ENCODE measurements at regions not wholly inside any gene's neighbourhood (a gene's known extent, or its start where the extent isn't known, plus 50 kb on each side); places are given as distances from the start of the nearest gene placed in this dataset.

DNA sequence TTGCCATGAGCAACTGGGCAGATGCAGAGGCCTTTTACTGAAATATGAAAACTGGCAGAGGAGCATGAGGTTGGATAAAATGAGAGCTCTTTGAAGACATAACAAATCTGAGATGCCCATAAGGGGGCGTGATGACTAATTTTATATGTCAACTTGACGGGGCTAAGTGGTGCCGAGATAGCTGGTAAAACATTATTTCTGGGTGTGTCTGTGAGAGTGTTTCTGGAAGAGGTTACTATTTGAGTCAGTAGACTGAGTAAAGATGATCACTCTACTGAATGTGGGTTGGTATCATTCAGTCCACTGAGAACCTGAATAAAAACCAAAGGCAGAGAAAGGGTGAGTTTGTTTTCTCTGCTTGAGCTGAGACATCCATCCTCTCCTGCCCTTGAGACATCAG lies 454.2 kb downstream of the NPIPA7 start:
- TF ChIP-seq, protein P1, sequence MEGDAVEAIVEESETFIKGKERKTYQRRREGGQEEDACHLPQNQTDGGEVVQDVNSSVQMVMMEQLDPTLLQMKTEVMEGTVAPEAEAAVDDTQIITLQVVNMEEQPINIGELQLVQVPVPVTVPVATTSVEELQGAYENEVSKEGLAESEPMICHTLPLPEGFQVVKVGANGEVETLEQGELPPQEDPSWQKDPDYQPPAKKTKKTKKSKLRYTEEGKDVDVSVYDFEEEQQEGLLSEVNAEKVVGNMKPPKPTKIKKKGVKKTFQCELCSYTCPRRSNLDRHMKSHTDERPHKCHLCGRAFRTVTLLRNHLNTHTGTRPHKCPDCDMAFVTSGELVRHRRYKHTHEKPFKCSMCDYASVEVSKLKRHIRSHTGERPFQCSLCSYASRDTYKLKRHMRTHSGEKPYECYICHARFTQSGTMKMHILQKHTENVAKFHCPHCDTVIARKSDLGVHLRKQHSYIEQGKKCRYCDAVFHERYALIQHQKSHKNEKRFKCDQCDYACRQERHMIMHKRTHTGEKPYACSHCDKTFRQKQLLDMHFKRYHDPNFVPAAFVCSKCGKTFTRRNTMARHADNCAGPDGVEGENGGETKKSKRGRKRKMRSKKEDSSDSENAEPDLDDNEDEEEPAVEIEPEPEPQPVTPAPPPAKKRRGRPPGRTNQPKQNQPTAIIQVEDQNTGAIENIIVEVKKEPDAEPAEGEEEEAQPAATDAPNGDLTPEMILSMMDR (IDR thresholded peaks at IDR 0.05), result no peak
- Histone ChIP-seq H3K4me3 (no peak overlapping the region), H3K9ac (ENCODE audit: low read depth in 2 of 2, low read length in 2 of 2) (no peak overlapping the region), H3K4me1 (no peaks in the 10 kb centered on the region), H3K36me3 (no peaks in the 10 kb centered on the region), H3K27me3 (no peaks in the 10 kb centered on the region), H3K27ac (no peak overlapping the region), H3K9me3 (no peaks in the 10 kb centered on the region)
- no peak for DNase-seq
- intact Hi-C loops (cut with DNase I), result no loop called here

DNA sequence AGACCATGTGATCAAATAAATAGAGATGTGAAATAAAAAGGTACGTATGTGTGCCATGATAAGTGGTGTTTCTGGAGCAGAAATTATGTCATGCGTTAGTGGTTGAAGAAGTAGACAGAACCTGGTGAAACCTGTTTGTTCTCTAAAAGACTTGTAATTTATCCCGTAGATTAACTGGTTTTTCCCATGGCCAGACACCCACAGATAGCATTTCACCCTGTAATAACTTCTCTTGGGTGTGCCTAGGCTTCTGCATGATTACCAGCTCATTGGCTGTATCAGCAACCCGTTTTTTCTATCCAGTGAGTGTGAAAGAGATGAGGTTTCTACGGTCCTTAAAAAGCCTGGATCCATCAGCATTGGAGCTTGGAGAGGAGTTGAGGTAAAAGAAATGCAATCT lies 471.3 kb downstream of the NPIPA7 start:
- Histone ChIP-seq H3K4me1 (no peaks in the 10 kb centered on the region), H3K27ac (no peak overlapping the region), H3K36me3 (no peaks in the 10 kb centered on the region), H3K9ac (ENCODE audit: low read depth in 2 of 2, low read length in 2 of 2) (no peak overlapping the region), H3K9me3 (no peaks in the 10 kb centered on the region), H3K27me3 (no peaks in the 10 kb centered on the region), H3K4me3 (no peak overlapping the region)
- no peak for DNase-seq
- TF ChIP-seq, protein P1 (IDR thresholded peaks at IDR 0.05), result no peak
- intact Hi-C loops (cut with DNase I), result no loop called here

DNA sequence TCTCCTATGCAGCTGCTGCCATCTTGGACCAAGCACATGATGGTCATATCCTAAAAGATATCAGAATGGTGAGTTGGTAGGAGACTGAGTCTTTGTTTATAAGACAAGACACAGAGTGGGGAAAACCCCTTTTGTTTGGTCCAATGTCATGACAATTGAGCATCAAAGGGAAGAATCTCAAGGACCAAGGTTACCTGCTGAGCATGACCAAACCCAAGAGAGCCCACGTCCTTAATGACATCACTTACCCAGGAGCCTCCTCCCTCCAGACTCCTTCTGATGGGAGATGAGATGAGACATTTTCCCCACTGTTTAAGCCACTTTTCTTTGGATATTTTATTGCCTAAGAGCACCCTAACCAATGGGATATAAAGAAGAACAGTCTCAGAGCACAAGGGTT lies 478.1 kb downstream of the NPIPA7 start:
- H3K9ac ChIP-seq (ENCODE audit: low read depth in 2 of 2, low read length in 2 of 2), result no peak overlapping the region
- no peak overlapping the region for H3K4me3 ChIP-seq
- no peaks in the 10 kb centered on the region for H3K27me3 ChIP-seq
- no peaks in the 10 kb centered on the region for H3K36me3 ChIP-seq
- H3K4me1 ChIP-seq, result no peaks in the 10 kb centered on the region
- no peak overlapping the region for H3K27ac ChIP-seq
- TF ChIP-seq, protein P1 (IDR thresholded peaks at IDR 0.05), result no peak
- intact Hi-C loops (cut with DNase I), result no loop called here
- H3K9me3 ChIP-seq, result no peaks in the 10 kb centered on the region
- no peak for DNase-seq

DNA sequence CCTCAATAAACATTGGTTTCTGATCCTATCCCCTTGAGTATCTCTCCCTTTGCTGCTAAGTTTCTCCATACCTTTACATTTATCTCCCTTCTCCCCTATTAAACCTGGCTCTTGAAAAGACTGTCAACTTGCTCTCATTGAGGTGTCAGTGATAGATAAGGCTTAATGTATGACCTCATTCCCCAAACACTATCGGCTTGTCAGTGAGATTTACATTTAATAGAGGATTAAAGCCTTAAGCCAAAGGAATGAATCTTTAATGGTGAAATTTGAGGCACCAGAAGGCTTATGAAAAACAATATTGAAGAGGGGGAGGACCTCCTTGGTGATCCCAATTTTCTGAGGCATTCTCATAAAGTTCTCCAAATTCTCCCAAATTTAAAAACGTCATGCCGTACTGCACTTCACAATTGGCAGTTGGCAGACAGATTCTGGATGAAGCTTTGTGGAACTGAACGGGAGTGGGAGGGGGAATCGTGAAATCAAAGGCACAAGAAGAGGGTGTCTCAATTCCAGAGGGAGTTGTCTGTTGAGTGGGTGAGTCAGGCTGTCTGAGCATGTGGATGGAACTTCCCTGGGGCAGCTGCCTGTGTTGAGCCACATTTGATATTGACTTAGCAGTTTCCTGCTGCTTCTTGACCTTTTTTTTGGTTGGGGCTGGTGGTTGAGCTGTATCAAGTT lies 478.8 kb downstream of the NPIPA7 start:
- TF ChIP-seq, protein P1 (IDR thresholded peaks at IDR 0.05), result no peak
- DNase-seq, result no peak
- Histone ChIP-seq H3K9ac (ENCODE audit: low read depth in 2 of 2, low read length in 2 of 2) (no peak overlapping the region), H3K9me3 (no peaks in the 10 kb centered on the region), H3K36me3 (no peaks in the 10 kb centered on the region), H3K4me1 (no peaks in the 10 kb centered on the region), H3K27me3 (no peaks in the 10 kb centered on the region), H3K4me3 (no peak overlapping the region), H3K27ac (no peak overlapping the region)
- intact Hi-C loops (cut with DNase I), result no loop called here

DNA sequence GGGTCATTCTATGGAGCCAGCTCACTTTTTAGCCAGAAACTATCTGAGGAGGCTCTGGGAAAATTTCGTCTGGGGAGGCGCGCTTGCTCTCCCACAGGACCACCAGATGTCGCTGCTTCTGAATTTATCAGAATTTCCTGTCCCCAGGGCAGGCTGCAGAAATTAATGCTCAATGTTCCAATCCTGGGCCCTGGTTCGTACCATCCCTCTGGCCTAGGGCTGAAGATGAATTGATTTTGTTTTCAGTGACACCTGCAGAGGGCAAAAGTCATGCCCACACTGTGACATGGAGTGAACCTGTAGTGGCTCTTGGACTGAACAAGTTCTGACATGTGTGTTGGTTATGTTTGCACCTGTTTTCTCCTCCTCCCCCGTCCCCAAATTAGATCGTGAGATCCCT lies 482.6 kb downstream of the NPIPA7 start:
- no peaks in the 10 kb centered on the region for H3K4me1 ChIP-seq
- H3K4me3 ChIP-seq, result no peak overlapping the region
- H3K9ac ChIP-seq (ENCODE audit: low read depth in 2 of 2, low read length in 2 of 2), result no peak overlapping the region
- DNase-seq, result peak; percentile 52
- no peaks in the 10 kb centered on the region for H3K36me3 ChIP-seq
- H3K27me3 ChIP-seq, result no peaks in the 10 kb centered on the region
- no peaks in the 10 kb centered on the region for H3K9me3 ChIP-seq
- TF ChIP-seq, protein P1 (IDR thresholded peaks at IDR 0.05), result peak; percentile 81
- H3K27ac ChIP-seq, result no peak overlapping the region
- intact Hi-C loops (cut with DNase I), result loop anchor here (5.0 kb wide), 2 partner anchors 606 to 716 kb away; no protein-coding TSS in a partner anchor
